Stimulated activated memory B cell treated with anti-CD40 and anti-IgM and Interleukin-4, amounts not matched to agents 10 μg/mL and 1 μg/mL and 100 μg/mL, for 72 hours (primary cell): ENCODE measurements at regions not wholly inside any gene's neighbourhood (a gene's known extent, or its start where the extent isn't known, plus 50 kb on each side); places are given as distances from the start of the nearest gene placed in this dataset.

ENCODE experiments used
- ATAC-seq: fragments of 150-1000 bp; cut with Tn5 transposase; 2 replicates; pipeline ENCODE4 v1.10.0; 2021
- H3K27ac Mint-ChIP-seq: one replicate; pipeline ENCODE4 v1.8.0; 2022; ENCODE audit warnings: mild to moderate bottlenecking, mixed read lengths
- H3K27me3 Mint-ChIP-seq: one replicate; pipeline ENCODE4 v1.8.0; 2022; ENCODE audit warnings: mixed read lengths
- H3K36me3 Mint-ChIP-seq: one replicate; pipeline ENCODE4 v1.8.0; 2022; ENCODE audit warnings: mixed read lengths
- H3K4me1 Mint-ChIP-seq: one replicate; pipeline ENCODE4 v1.8.0; 2022; ENCODE audit warnings: mixed read lengths
- H3K4me3 Mint-ChIP-seq: one replicate; pipeline ENCODE4 v1.8.0; 2022; ENCODE audit warnings: mild to moderate bottlenecking, moderate library complexity, mixed read lengths
- H3K9me3 Mint-ChIP-seq: one replicate; pipeline ENCODE4 v1.8.0; 2022; ENCODE audit warnings: mixed read lengths

DNA sequence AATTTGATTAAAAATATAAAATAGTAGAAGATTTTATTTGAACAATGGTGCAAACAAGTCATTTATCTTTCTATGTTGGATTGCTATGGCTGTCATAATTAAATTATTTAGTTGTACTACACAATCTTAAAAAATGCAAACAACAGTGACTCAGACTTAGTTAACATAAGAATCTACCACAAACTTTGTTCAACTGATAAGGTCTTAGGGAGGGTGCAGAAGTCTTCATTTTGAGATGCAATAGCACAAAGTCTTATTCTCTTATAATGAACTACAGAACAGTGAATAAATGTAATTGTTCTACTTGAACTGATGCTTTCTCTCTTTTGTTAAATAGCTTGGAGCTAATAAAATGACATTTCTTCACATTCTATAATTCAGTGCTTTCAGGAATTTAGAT is 482.8 kb upstream of the NAALADL2 start:
- H3K27me3 Mint-ChIP-seq, result no peaks in the 10 kb centered on the region
- H3K4me3 Mint-ChIP-seq, result no peak overlapping the region
- no peak overlapping the region for H3K27ac Mint-ChIP-seq
- no peak for ATAC-seq
- no peaks in the 10 kb centered on the region for H3K4me1 Mint-ChIP-seq
- H3K9me3 Mint-ChIP-seq, result peaks cover 11% of the 10 kb centered on the region
- H3K36me3 Mint-ChIP-seq, result no peaks in the 10 kb centered on the region

DNA sequence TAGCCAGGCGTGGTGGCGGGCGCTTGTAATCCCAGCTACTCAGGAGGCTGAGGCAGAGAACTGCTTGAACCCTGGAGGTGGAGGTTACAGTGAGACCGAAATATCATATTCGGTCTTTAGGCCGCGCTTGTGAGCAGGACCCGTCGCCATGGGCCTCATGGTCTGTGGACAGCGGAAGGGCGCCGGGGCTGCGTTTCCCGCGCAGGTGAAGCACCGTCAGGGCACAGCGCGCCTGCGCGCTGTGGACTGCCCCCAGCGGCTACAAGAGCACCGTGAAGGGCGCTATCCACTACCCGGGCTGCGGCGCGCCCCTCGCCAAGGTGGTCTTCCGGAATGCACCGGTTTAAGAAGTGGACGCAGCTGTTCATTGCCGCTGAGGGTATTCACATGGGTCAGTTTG is 482.0 kb upstream of the NAALADL2 start:
- no peak for ATAC-seq
- H3K27ac Mint-ChIP-seq, result no peak overlapping the region
- H3K4me1 Mint-ChIP-seq, result no peaks in the 10 kb centered on the region
- H3K27me3 Mint-ChIP-seq, result no peaks in the 10 kb centered on the region
- no peak overlapping the region for H3K4me3 Mint-ChIP-seq
- H3K9me3 Mint-ChIP-seq, result peaks cover 9% of the 10 kb centered on the region
- no peaks in the 10 kb centered on the region for H3K36me3 Mint-ChIP-seq

DNA sequence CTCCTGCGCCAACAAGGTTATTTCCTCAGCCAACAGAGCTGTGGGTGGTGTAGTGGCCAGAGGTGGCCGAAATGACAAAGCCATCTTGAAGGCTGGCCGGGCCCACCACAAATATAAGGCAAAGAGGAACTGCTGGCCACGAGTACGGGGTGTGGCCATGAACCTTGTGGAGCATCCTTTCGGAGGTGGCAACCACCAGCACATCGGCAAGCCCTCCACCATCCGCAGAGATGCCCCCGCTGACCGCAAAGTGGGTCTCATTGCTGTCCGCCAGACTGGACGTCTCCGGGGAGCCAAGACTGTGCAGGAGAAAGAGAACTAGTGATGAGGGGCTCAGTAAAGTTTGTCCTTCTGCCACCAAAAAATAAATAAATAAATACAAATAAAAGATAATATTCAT is 481.4 kb upstream of the NAALADL2 start:
- Mint-ChIP-seq H3K27ac (no peak overlapping the region), H3K36me3 (no peaks in the 10 kb centered on the region), H3K9me3 (peaks cover 9% of the 10 kb centered on the region), H3K4me1 (no peaks in the 10 kb centered on the region), H3K4me3 (no peak overlapping the region), H3K27me3 (no peaks in the 10 kb centered on the region)
- ATAC-seq, result no peak

DNA sequence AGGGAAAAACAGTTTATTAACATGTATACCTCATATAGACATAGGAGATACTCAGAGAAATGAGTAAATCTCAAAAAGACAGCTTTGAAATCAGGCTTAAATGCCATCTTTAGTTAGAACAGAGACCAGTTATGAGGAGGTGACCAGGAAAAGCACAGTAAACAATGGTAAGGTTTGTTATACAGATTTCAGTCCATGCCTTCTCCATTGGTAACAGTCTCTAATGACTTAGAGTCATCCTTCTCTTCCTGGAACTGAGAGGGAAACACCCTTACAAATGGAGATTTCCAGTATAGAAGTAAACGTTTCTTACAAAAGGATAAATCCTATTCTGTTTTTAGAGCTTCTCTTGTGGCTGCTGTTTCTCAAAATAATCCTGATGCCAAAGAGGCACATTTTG is 476.3 kb upstream of the NAALADL2 start:
- no peak for ATAC-seq
- Mint-ChIP-seq H3K4me3 (no peak overlapping the region), H3K36me3 (no peaks in the 10 kb centered on the region), H3K27me3 (no peaks in the 10 kb centered on the region), H3K27ac (no peak overlapping the region), H3K9me3 (peaks cover 3% of the 10 kb centered on the region), H3K4me1 (no peaks in the 10 kb centered on the region)

DNA sequence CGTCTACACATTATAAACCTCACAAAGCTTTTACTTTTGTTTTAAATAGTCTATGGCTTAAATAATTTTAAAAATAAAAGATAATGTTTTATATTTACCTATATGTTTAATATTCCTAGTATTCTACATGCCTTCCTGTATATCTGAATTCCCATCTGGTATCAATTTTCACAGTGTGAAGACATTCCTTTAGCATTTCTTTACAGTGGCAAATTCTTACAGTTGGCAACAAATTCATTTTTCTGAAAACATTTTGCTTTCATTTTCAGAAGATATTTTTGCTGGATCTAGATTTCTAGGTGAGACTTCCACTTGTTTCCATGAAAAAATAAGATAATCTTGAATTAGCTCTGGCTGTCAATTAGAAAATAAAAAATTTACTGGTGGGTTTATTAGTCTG is 471.4 kb upstream of the NAALADL2 start:
- Mint-ChIP-seq H3K9me3 (peaks cover 10% of the 10 kb centered on the region), H3K27ac (no peak overlapping the region), H3K4me3 (no peak overlapping the region), H3K36me3 (no peaks in the 10 kb centered on the region), H3K27me3 (no peaks in the 10 kb centered on the region), H3K4me1 (no peaks in the 10 kb centered on the region)
- no peak for ATAC-seq

DNA sequence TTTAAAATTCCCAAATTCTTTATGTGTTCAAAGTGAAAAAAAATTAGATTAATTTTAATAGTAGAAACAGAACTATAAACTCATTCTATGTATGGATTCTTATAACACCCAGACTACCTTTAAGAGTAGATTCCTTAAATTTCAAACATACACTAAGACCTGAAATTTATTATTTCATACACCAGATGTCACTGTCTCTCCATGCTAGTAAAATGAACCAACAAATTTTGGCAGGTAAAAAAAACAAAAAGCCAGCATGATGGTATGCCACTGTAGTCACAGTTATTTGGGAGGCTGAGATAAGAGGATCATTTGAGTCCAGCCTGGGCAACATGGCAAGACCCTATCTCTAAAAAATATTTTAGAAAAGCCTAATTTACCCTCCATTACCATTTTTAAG is 461.3 kb upstream of the NAALADL2 start:
- peaks cover 8% of the 10 kb centered on the region for H3K9me3 Mint-ChIP-seq
- H3K4me1 Mint-ChIP-seq, result no peaks in the 10 kb centered on the region
- no peak overlapping the region for H3K4me3 Mint-ChIP-seq
- no peak for ATAC-seq
- no peak overlapping the region for H3K27ac Mint-ChIP-seq
- H3K27me3 Mint-ChIP-seq, result no peaks in the 10 kb centered on the region
- no peaks in the 10 kb centered on the region for H3K36me3 Mint-ChIP-seq

DNA sequence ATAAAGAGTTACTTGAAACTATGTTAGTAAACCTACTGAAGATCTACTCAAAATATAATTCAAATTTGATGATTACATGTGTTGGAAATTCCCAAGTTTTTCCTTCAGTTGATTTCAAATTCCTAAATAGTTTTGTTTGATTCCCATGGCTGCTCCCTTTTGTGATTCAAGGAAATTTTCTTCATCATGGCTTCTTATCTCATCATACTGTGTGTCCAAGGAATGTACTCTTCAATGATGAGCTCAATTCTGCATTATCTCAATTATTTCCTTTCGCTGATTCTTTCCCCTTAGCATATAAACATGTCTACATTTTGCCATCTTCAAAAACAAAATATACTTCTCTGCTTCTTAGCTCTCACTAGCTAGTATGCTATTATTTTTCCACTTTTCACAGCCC is 460.4 kb upstream of the NAALADL2 start:
- Mint-ChIP-seq H3K27me3 (no peaks in the 10 kb centered on the region), H3K9me3 (peaks cover 8% of the 10 kb centered on the region), H3K36me3 (no peaks in the 10 kb centered on the region), H3K4me3 (no peak overlapping the region), H3K4me1 (no peaks in the 10 kb centered on the region), H3K27ac (no peak overlapping the region)
- ATAC-seq, result no peak

DNA sequence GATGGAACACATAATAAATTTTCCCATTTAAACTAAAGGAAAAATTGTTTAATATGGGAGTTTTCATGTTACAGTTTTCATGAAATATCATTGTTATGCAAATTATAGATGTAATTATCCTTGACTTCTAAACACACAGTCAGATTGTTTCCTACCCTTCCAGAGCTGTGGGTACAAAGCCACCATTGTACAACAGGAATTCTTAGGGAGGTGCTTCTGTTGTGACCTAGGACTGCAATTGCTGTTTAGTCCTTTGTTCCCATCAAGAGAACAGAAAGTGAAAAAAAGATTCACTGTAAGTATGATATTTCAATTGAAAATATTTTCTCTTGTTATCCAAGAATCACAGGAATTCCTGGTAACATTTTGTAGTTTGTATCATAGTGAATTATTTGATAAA is 455.3 kb upstream of the NAALADL2 start:
- Mint-ChIP-seq H3K4me3 (no peak overlapping the region), H3K9me3 (peaks cover 8% of the 10 kb centered on the region), H3K27ac (no peak overlapping the region), H3K27me3 (no peaks in the 10 kb centered on the region), H3K36me3 (no peaks in the 10 kb centered on the region), H3K4me1 (no peaks in the 10 kb centered on the region)
- no peak for ATAC-seq

DNA sequence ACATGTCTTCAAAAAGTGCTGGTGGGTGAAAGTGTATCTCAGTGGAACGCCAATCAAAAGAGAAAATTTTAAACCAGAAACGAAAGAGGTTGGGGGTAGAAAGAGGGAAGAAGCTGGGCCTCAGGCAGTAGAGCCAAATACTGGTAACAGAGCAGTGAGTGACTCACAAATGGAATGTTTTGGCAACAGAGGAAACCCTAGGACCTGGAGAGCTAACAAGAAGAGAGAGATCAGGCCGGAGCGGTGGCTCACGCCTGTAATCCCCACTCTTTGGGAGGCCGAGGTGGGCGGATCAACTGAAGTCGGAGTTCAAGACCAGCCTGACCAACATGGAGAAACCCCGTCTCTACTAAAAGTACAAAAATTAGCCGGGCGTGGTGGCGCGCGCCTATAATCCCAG is 450.8 kb upstream of the NAALADL2 start:
- Mint-ChIP-seq H3K9me3 (peaks cover 3% of the 10 kb centered on the region), H3K27ac (no peak overlapping the region), H3K4me3 (no peak overlapping the region), H3K27me3 (no peaks in the 10 kb centered on the region), H3K36me3 (no peaks in the 10 kb centered on the region), H3K4me1 (no peaks in the 10 kb centered on the region)
- no peak for ATAC-seq

DNA sequence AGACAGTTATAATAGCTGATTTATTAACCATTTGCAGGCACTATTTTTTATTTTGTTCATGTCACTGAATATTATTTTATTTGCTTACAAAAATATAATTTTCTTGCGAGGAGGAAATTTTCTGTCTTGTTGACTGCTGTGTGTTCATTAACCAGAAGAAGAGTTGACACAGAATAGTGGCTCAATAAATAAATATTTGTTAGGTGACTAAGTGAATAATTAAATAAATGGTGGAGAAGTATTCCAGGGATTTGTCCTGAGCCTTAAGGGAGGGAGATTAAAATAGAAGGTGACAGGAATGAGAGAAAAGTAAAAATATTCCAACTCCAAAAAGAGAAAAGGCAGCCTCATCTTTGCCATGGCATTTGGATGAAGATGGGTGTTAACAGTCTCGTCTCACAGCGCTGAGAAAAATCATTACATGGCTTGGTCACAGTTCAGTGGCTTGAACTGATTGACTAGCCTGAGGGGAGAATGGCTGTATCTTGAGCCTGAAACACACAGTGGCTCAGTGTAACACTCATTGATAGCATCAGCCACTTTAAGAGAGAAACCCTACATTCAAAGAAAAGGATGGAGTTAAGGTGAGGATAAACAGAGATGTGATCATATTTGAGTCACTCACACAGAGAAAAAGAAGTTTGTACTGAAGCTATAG is 449.9 kb upstream of the NAALADL2 start:
- no peak overlapping the region for H3K4me3 Mint-ChIP-seq
- H3K27ac Mint-ChIP-seq, result no peak overlapping the region

DNA sequence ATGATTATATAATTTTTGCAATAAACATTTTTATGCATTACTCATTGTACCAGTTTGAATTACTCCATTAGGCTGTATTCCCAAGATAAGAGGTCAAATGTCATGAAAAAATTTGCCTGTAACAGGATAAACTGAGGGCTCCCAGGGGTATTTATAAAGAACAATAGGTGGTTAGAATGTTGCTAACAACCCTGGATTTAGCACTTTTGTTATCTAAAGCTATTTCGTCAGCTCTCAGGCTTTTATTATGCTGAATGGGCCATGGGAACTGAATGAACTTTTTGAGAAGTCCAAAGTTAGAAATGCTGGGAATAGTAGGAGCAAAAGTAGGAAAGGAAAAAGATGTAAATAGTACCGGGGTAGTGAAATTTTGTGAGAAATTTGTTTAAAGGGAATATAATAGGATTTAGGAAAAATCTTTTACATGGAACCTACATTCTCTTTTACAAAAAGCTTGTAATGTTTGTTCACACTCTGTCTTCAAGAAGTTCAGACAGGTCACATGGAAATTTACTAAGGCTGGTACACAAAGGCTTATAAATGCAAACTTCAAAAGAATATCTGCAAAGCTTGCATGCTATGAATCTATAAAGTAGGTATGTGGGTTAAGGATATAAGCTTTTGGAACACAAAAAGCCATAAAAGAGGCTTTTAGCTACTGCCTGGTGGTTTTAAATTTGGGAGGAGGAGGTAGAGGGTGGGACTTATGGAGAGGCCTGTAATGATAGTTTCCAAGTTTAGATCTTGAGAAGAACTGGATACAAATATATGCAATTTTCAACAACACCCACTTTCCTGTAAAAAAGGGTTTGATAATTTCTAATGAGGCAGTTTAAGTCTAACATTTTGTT is 445.8 kb upstream of the NAALADL2 start:
- no peaks in the 10 kb centered on the region for H3K36me3 Mint-ChIP-seq
- H3K4me3 Mint-ChIP-seq, result no peak overlapping the region
- ATAC-seq, result no peak
- H3K9me3 Mint-ChIP-seq, result no peaks in the 10 kb centered on the region
- H3K27ac Mint-ChIP-seq, result no peak overlapping the region
- H3K4me1 Mint-ChIP-seq, result no peaks in the 10 kb centered on the region
- H3K27me3 Mint-ChIP-seq, result no peaks in the 10 kb centered on the region

More for the DNA sequence above, 449.9 kb upstream of the NAALADL2 start:
- H3K4me1 Mint-ChIP-seq, result no peaks in the 10 kb centered on the region
- H3K9me3 Mint-ChIP-seq, result peaks cover 3% of the 10 kb centered on the region
- no peak for ATAC-seq
- H3K27me3 Mint-ChIP-seq, result no peaks in the 10 kb centered on the region
- H3K36me3 Mint-ChIP-seq, result no peaks in the 10 kb centered on the region

DNA sequence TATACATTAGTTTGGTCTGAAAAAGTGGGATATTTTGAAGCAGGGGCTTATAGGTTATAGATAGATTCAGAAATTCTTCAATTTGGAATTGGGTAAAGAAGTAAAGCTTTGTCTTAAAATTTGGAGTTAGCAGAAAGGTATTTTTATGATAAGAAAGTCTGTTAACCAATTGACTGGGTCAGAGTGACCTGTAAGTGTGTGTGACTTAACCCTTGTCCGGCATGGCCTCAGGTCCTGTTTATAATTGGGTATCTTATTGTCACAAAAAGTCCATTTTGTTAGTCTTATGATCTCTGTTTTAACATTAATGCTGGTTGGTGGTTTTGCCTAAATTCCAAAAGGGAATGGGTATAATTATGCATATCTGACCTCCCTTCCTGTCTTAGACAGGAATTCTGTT is 444.2 kb upstream of the NAALADL2 start:
- Mint-ChIP-seq H3K27ac (no peak overlapping the region), H3K4me1 (no peaks in the 10 kb centered on the region), H3K9me3 (no peaks in the 10 kb centered on the region), H3K4me3 (no peak overlapping the region), H3K36me3 (no peaks in the 10 kb centered on the region), H3K27me3 (no peaks in the 10 kb centered on the region)
- ATAC-seq, result no peak

DNA sequence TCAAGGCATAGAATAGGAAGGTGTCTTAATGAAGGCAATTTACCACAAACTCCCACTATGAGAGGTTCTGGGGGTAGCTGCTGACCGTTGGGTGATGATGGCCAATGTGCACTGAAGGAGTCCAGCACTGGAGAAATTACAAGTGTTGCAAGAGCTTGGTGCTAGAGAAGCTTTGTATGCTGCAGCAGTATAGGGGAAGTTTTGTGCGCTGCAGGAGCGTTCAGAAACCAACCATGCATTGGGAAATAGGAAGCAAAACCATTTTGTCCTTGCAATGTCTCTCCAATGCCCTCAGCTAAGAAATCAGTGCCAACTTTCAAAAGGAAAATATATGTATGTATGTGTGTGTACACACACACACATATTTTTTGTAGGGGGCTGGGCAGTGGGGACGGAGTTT is 441.6 kb upstream of the NAALADL2 start:
- H3K9me3 Mint-ChIP-seq, result no peaks in the 10 kb centered on the region
- H3K27ac Mint-ChIP-seq, result no peak overlapping the region
- H3K4me3 Mint-ChIP-seq, result no peak overlapping the region
- no peaks in the 10 kb centered on the region for H3K36me3 Mint-ChIP-seq
- ATAC-seq, result no peak
- H3K4me1 Mint-ChIP-seq, result no peaks in the 10 kb centered on the region
- H3K27me3 Mint-ChIP-seq, result no peaks in the 10 kb centered on the region

DNA sequence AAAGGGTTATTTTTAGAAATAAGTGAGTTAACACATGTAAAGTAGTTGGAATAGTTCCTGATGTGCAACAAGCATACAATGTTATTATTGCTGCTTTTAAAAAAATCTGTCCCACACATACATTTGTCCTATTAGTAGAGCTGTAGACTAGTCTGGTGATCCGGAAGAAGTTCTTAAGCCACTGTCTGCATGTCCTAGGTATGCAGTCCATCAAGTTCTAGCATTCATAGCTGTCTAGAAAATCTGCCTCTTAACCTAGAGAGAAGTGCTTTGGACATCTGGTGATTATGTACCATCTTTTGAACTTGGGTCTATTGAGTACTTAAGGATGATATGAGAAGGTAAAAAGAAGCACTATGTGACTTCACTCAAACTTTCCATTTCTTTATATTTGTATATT is 439.9 kb upstream of the NAALADL2 start:
- no peaks in the 10 kb centered on the region for H3K9me3 Mint-ChIP-seq
- no peak overlapping the region for H3K4me3 Mint-ChIP-seq
- no peak for ATAC-seq
- H3K36me3 Mint-ChIP-seq, result no peaks in the 10 kb centered on the region
- no peaks in the 10 kb centered on the region for H3K27me3 Mint-ChIP-seq
- H3K4me1 Mint-ChIP-seq, result no peaks in the 10 kb centered on the region
- H3K27ac Mint-ChIP-seq, result no peak overlapping the region

DNA sequence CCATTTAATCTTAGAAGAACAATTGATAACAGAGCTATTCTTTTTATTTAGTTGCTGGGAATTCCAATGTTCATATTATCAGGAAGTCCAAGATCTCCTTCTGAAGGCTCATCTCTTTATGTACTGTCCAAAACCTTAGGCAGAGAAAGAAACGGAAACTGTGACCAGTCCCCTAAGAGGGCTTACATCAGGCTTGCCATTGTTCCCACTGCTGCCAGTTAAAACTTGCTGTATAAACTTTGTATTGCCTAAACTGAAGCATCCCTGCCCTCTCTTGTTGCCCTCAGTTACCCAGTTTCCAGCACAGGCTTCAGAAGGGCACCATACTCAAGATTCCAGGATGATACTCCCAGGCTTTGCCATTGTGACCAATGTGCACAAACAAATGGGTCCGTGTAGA is 435.2 kb upstream of the NAALADL2 start:
- Mint-ChIP-seq H3K9me3 (no peaks in the 10 kb centered on the region), H3K4me1 (no peaks in the 10 kb centered on the region), H3K4me3 (no peak overlapping the region), H3K27me3 (no peaks in the 10 kb centered on the region), H3K27ac (no peak overlapping the region), H3K36me3 (no peaks in the 10 kb centered on the region)
- no peak for ATAC-seq

DNA sequence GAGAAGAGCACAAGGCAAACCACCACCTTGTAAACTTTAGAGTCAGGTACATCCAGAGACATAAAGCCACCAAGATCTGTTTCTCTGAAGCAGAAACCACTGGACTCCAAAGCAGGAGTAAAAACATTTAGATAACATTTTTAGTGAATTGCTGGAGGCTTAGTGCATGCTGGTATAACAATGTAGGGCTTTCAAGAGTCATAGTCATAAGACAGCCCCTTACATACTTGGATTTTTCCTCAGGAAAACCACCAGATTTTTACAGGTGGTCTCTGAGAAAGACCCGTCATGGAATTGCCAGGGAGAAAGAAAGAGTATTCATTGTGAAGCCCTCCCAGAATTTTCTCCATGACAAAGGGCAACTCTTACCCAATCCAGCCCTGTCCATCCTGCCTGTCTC is 434.5 kb upstream of the NAALADL2 start:
- H3K27me3 Mint-ChIP-seq, result no peaks in the 10 kb centered on the region
- H3K27ac Mint-ChIP-seq, result no peak overlapping the region
- H3K36me3 Mint-ChIP-seq, result no peaks in the 10 kb centered on the region
- no peaks in the 10 kb centered on the region for H3K9me3 Mint-ChIP-seq
- no peak for ATAC-seq
- H3K4me1 Mint-ChIP-seq, result no peaks in the 10 kb centered on the region
- H3K4me3 Mint-ChIP-seq, result no peak overlapping the region
